WI38 (cell line): ENCODE measurements at regions not wholly inside any gene's neighbourhood (a gene's known extent, or its start where the extent isn't known, plus 50 kb on each side); places are given as distances from the start of the nearest gene placed in this dataset.
A peak's percentile ranks its signal among the peaks of the same experiment; 100 is the strongest.

ENCODE experiments used
- H3K4me3 ChIP-seq: 2 replicates; pipeline ENCODE4 v1.5.1; 2011; ENCODE audit warnings: low read depth, mild to moderate bottlenecking, control low read depth, low read length
- TF ChIP-seq, protein P1 (sequence below): IDR thresholded peaks from 2 replicates; pipeline ENCODE4 v1.5.1; 2012; ENCODE audit warnings: low read depth, mild to moderate bottlenecking, control low read depth, low read length

DNA sequence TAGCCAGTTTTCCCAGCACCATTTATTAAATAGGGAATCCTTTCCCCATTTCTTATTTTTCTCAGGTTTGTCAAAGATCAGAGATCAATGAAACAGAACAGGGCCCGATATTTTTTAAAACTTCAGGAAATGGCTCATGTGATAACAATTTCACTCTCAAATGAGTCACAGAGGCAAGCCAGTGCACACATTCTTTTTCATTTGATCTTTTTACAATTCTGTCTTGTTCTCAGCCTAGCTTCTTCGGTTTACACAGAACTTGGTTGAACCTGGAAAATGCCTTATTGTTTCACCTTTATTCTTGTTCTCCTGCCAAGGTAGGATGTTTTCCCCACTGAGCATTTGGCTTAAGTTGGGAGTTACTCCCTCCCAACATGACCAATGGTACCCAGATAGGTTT is 258.9 kb downstream of the COL12A1 start:
- peak overlapping the region; percentile 40 for H3K4me3 ChIP-seq
- TF ChIP-seq, protein P1, sequence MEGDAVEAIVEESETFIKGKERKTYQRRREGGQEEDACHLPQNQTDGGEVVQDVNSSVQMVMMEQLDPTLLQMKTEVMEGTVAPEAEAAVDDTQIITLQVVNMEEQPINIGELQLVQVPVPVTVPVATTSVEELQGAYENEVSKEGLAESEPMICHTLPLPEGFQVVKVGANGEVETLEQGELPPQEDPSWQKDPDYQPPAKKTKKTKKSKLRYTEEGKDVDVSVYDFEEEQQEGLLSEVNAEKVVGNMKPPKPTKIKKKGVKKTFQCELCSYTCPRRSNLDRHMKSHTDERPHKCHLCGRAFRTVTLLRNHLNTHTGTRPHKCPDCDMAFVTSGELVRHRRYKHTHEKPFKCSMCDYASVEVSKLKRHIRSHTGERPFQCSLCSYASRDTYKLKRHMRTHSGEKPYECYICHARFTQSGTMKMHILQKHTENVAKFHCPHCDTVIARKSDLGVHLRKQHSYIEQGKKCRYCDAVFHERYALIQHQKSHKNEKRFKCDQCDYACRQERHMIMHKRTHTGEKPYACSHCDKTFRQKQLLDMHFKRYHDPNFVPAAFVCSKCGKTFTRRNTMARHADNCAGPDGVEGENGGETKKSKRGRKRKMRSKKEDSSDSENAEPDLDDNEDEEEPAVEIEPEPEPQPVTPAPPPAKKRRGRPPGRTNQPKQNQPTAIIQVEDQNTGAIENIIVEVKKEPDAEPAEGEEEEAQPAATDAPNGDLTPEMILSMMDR = no peak

DNA sequence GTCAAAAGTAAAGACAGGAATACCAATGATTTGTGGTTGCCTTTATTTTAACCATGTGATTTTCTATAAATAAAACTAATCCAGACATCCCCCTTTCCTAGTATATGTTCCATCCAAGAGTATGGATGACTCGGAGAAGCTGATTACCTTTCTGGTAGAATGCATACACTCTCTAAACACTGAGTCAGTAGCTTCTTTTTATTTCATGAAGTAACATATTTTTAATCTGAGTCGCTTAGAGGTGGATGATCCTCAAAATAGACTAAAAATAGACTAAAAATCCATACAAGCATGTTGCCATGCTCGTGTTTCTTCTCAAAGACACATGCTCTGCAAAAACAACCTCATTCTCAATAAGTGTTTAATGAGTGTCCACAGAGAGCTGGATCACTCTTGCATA is 263.7 kb downstream of the COL12A1 start:
- no peak overlapping the region for H3K4me3 ChIP-seq
- TF ChIP-seq, protein P1 = no peak

DNA sequence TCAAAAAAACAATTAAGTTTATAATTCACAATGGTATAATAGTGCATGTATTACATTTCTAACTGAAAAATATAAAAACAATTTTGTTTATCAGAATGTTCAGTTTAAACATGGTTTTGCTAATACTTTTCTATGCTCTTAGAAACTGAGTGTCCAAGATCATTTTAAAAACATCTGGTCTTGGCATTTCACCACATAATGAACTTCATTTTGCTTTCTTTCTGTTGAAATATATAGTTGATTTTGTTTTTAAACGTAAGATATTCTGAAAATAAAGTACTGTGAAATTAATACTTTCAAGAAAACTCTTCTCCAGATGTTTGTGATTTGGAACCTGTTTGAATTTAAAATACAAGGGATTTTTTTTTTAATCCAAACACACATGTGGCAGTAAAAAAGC is 264.4 kb downstream of the COL12A1 start:
- TF ChIP-seq, protein P1 = no peak
- no peak overlapping the region for H3K4me3 ChIP-seq

DNA sequence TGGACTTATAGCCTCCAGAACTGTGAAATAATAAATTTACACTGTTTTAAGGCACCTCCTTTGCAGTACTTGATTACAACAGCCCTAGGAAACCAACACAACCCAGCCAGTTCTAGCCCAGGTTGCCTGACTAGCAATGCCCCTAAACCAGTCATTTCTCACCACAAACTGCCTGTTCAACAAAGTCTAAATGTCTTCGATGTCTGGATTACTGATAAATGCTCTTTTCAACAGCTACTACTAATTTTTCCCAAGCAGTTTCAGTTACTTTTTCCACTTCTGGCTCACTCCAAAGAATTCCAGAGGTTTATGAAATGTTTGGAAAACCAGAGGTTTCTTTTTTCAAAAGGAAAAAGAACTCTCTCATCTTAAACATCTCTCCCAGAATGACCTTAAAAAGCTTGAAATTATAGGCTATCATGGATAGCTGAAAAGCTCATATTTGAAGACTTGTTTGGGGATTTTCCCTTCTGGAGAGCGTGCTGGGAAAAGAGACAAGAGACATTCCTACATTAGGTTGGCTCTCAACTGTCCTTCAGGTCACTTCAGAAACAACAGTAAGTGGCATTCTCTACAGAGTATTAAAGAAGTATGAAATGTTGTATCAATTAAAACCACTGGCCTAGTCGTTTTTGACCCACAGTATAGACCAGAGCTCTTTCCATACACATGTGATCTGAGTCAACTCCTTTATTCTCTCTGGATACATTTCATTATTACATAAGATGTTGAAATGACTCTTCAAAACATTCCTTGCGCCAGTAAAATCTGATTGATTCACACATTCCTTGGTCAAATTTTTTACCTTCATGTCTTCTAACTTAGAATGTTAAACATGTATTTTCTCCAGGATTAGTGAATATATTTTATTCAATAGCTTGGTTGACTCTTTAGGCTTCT is 265.9 kb downstream of the COL12A1 start:
- H3K4me3 ChIP-seq = no peak overlapping the region
- TF ChIP-seq, protein P1 = no peak

DNA sequence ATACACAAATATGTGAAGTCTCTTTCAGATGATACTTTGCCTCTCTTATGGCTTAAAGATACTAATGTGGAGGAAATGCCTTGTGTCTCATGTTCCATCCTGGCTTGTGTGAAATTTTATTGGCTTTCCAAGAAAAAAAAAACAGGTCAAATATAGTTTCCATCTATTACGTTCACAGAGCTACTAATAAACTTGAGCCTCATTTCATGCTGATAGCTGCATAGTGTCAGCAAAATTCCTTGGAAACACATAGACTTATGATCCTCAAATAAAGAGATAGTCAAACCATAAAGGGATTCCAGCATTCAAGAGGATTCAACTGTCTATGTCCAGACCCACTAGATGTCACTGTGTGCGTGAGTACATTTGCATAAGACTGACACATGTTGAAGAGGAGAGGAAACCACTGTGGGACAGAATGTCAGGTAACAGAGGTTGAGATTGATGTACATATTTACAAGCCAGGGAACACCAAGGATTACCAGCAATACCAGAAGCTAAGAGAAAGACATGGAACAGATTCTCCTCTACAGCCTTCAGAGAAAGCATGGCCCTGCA is 266.6 kb downstream of the COL12A1 start:
- no peak overlapping the region for H3K4me3 ChIP-seq
- TF ChIP-seq, protein P1 = no peak

DNA sequence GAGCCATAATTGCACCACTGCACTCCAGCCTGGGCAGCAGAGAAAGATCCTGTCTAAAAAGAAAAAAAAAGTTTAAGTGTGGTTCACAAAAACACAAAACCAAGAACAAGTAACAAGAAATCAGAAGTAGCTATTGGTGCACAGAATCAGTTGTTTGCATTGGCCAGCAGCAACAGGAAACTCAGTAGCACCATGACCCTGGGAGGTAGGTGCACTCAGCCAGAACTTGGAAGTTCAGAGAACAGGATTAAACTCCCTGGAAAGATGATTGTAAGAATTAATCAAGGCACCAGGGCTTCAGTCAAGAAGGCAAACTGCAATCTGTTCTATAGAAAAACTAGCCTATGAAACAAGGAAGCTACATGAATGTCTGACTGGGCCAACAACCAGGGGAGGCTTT is 267.9 kb downstream of the COL12A1 start:
- TF ChIP-seq, protein P1 = no peak
- no peak overlapping the region for H3K4me3 ChIP-seq

DNA sequence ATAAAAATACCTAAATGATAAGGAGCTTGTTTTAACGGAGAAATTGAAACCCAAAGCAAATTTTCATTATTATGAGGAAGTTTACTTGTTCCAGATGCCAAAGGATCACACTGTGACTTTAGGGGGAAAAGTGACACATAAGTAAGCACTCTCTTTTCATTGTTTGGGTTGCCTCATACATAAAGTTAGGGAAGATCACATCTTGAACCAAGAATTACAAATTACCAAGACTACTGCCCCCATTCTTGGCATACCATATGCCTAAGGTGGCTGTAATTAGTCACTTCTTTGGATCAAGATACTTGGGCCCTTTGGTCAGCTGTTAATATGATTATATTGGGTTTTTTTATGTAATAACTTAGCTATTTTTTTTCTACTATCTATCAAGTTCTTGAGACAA is 269.0 kb downstream of the COL12A1 start:
- TF ChIP-seq, protein P1 = no peak
- H3K4me3 ChIP-seq = no peak overlapping the region
